GM12891 (cell line): ENCODE measurements at regions not wholly inside any gene's neighbourhood (a gene's known extent, or its start where the extent isn't known, plus 50 kb on each side); places are given as distances from the start of the nearest gene placed in this dataset.

Experiments used
- DNase-seq: peaks from one replicate; pipeline ENCODE4 v3.0.0; 2011; ENCODE audit warnings: low spot score; ENCODE audit not compliant: insufficient read length
- FAIRE-seq: peaks from 2 replicates; lab custom pipeline; 2011; peaks lifted over from hg19 to GRCh38; lab: Jason Lieb, UNC
- PAX5 ChIP-seq: IDR thresholded peaks from 2 replicates; pipeline ENCODE4 v1.6.1; 2011; ENCODE audit warnings: low read length, moderate library complexity, mild to moderate bottlenecking; ENCODE audit not compliant: insufficient read depth, severe bottlenecking
- POLR2A ChIP-seq: IDR thresholded peaks from 2 replicates; pipeline ENCODE4 v1.6.1; 2011; ENCODE audit warnings: low read depth, low read length, control low read depth
- POLR2AphosphoS5 ChIP-seq: IDR thresholded peaks from 2 replicates; pipeline ENCODE4 v1.6.1; 2011; ENCODE audit warnings: low read depth, low read length, control low read depth
- POU2F2 ChIP-seq: IDR thresholded peaks from 2 replicates; pipeline ENCODE4 v1.6.1; 2011; ENCODE audit warnings: low read depth, mild to moderate bottlenecking, control low read depth, low read length, moderate library complexity
- SPI1 ChIP-seq: IDR thresholded peaks from 2 replicates; pipeline ENCODE4 v1.6.1; 2011; ENCODE audit warnings: low read depth, low read length, control low read depth
- TAF1 ChIP-seq: IDR thresholded peaks from 2 replicates; pipeline ENCODE4 v1.6.1; 2011; ENCODE audit warnings: low read depth, low read length, control low read depth

DNA sequence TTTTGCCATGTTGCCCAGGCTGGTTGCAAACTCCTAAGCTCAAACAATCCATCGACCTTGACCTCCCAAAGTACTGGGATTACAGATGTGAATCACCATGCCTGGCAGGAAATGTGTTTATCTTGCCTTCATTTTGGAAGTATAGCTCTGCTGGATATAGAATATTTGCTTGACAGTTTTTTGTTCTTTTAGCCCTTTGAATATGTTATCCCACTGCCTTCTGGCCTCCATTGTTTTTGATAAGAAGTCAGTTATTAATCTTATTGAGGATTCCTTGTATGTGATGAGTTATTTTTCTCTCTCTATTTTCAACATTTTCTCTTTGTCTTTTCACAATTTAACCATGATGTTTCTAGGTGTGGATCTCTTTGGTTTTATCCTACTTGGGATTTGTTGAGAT is 112.9 kb upstream of the RAB3GAP2 start:
- FAIRE-seq, result no peak
- TF ChIP-seq POLR2A, result no peak
- no peak for TF ChIP-seq TAF1
- TF ChIP-seq PAX5, result no peak
- TF ChIP-seq POU2F2, result no peak
- no peak for TF ChIP-seq POLR2AphosphoS5
- TF ChIP-seq SPI1, result no peak
- no peak for DNase-seq

DNA sequence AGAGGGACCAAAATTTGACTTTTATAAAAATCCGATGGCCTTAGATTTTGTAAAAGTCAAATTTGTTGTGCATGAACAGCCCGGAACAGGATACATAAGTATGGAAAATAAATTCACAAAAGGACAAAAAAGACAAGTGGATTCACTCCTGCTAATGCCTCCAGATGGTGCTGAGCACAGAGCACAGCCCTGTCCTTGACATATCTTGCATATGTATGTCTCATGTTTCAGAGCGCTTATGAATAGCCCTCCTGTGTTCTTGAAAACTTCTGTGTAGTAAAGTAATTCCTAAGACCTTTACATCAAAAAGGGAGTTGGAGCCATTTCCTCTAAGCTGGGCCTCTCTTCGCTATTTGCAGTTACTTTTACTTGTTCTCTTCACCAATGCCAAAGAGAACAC is 110.7 kb upstream of the RAB3GAP2 start:
- no peak for TF ChIP-seq PAX5
- no peak for TF ChIP-seq SPI1
- no peak for TF ChIP-seq TAF1
- no peak for TF ChIP-seq POLR2AphosphoS5
- no peak for TF ChIP-seq POU2F2
- TF ChIP-seq POLR2A, result no peak
- FAIRE-seq (no peak), DNase-seq (no peak)

- DNase-seq (no peak), FAIRE-seq (no peak)
- TF ChIP-seq POLR2AphosphoS5, result no peak
- TF ChIP-seq POU2F2, result no peak
- TF ChIP-seq SPI1, result no peak
- TF ChIP-seq PAX5, result no peak
These were observed 108.6 kb upstream of the RAB3GAP2 start for GRCh38 chr1:220380885-220381284.

DNA sequence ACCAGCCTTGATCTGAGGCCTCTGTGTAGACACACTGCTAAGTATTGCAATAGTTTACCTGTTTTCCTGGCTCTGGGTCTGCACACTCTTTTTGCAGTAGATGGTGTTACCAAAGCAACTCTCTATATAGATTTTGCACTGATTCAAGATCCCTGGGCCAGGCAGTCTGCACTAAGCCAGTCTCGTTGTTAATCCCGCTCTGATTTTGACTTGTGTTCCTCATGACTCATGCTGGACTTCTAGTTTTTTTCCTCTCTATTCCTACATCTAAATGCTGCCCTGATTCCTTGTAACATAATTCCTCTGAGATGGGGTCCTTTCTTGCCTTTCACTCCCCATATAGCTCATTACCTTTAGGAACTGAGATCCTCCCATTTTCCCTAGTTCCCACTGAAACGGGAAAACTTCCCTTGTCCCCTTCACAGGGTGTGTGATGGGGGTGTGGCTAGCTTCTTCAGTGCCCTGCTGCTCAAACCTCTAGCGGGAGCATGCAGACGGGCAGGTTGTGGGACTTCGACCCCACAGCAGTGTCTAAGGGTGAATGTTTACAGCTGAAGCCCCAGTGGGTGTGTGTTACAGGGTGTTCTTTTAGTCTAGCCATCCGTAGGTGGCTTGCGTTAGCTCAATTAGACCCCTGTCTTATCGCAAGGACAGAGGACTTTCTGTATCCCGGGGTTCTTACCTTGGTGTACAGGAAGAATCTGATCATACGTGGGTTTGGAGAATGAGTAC is 106.5 kb upstream of the RAB3GAP2 start:
- FAIRE-seq, result no peak
- DNase-seq, result no peak
- TF ChIP-seq PAX5 (no peak), POLR2AphosphoS5 (no peak), TAF1 (no peak), SPI1 (no peak), POLR2A (no peak), POU2F2 (no peak)

- TF ChIP-seq TAF1, result no peak
- TF ChIP-seq POLR2A, result no peak
- no peak for TF ChIP-seq POLR2AphosphoS5
- TF ChIP-seq SPI1, result no peak
- TF ChIP-seq POU2F2, result no peak
- TF ChIP-seq PAX5, result no peak
- DNase-seq (no peak), FAIRE-seq (no peak)
These were observed 103.5 kb upstream of the RAB3GAP2 start for GRCh38 chr1:220375715-220376114.

- no peak for DNase-seq
- TF ChIP-seq POLR2AphosphoS5, result no peak
- no peak for TF ChIP-seq PAX5
- no peak for TF ChIP-seq TAF1
- TF ChIP-seq POLR2A, result no peak
- no peak for TF ChIP-seq POU2F2
- TF ChIP-seq SPI1, result no peak
- no peak for FAIRE-seq
These were observed 102.2 kb upstream of the RAB3GAP2 start for GRCh38 chr1:220374449-220374848.

DNA sequence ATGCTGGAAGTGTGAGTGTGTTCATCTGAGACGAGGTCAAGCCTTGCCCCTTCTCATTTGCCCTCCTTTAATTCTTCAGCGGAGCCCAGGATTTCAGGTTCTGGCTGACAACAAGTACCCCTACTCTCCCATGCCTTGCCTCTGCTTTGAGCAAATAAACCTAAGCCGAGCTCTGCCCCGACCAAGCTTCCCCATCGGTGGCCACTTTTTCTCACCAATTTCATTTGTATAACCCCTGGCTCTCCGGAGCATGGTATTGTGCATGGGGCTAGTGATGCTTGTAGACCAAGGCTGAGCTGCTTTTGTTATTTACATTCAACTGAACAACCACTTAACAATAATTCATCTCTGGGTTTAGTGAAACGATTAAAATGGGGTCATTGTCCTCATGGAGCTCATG is 100.2 kb upstream of the RAB3GAP2 start:
- DNase-seq, result no peak
- no peak for FAIRE-seq
- no peak for TF ChIP-seq POU2F2

- FAIRE-seq (no peak), DNase-seq (no peak)
- no peak for TF ChIP-seq TAF1
- TF ChIP-seq POLR2A, result no peak
- no peak for TF ChIP-seq PAX5
- no peak for TF ChIP-seq SPI1
- no peak for TF ChIP-seq POU2F2
- TF ChIP-seq POLR2AphosphoS5, result no peak
These were observed 99.1 kb upstream of the RAB3GAP2 start for GRCh38 chr1:220371324-220371723.

- FAIRE-seq, result no peak
- TF ChIP-seq POLR2A, result no peak
- TF ChIP-seq POU2F2, result no peak
- no peak for TF ChIP-seq PAX5
- TF ChIP-seq TAF1, result no peak
- no peak for TF ChIP-seq POLR2AphosphoS5
- no peak for TF ChIP-seq SPI1
- no peak for DNase-seq
These were observed 97.9 kb upstream of the RAB3GAP2 start for GRCh38 chr1:220370041-220370700.

- TF ChIP-seq POLR2AphosphoS5, result no peak
- TF ChIP-seq TAF1, result no peak
- no peak for TF ChIP-seq POLR2A
- no peak for TF ChIP-seq PAX5
- no peak for TF ChIP-seq SPI1
- no peak for TF ChIP-seq POU2F2
- no peak for FAIRE-seq
These were observed 97.3 kb upstream of the RAB3GAP2 start for GRCh38 chr1:220369511-220369910.

DNA sequence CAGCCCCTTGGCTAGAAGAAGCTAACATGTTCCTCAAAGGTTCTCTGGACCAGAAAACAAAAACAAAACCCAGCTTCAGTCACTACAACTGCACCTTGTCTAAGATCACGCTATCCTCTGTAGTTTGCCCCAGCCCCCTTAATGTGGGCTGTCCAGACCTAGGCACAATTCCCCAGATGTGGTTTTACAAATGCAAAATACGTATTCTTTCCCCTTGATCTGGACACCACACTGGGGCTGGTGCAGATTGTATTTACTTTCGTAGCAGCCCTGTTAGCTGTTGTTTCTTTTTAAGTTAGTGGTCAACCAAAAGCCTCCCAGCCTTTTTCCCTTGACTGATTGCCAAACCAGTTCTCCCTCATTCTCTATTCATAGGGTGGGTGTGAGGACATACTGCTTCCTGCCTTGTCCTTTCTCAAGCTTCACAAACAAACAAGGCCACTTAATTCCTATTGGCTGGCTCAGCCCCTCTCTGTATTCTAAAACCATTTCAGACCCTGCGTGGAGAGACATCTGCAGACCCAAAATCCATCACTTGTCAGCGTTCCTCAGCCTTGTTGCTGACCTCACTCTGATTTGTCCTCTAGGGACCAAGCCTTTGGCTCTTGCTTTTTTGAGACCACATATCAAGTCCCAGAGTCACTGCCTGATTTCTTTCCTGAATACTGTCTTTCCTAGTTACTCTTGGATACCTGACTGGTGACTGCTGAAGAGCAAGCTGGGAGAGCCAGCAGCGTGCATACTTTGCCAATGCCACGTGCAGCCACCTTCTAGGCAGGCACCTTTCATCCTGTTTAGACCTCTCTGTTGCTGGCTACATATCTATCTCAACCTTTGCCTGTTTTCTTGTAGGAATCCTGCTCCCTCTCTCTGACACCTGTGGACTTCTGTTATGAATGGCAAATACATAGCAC is 96.4 kb upstream of the RAB3GAP2 start:
- FAIRE-seq (no peak), DNase-seq (no peak)
- TF ChIP-seq POLR2A, result no peak
- TF ChIP-seq TAF1, result no peak
- TF ChIP-seq PAX5, result no peak
- no peak for TF ChIP-seq SPI1
- no peak for TF ChIP-seq POU2F2
- no peak for TF ChIP-seq POLR2AphosphoS5

More at GRCh38 chr1:220369511-220369910, 97.3 kb upstream of the RAB3GAP2 start:
- DNase-seq, result no peak
